ENCODE measurements at regions not wholly inside any gene's neighbourhood (a gene's known extent, or its start where the extent isn't known, plus 50 kb on each side); places are given as distances from the start of the nearest gene placed in this dataset.

GRCh38 chr16:72277749-72278148 is 105.8 kb upstream of the PMFBP1 start:
- no peak overlapping the region for H3K9ac ChIP-seq (ENCODE audit: insufficient read depth, low read length, poor library complexity, severe bottlenecking)
- H2AFZ ChIP-seq (ENCODE audit: insufficient read depth, low read depth, low read length, poor library complexity, severe bottlenecking) = no peak overlapping the region
- H3K27ac ChIP-seq (ENCODE audit: low read depth in 1 of 2, low read length in 2 of 2) = no peak overlapping the region
- H3K4me2 ChIP-seq (replicated peaks; ENCODE audit: extremely low read depth, low read length, poor library complexity, severe bottlenecking) = no peak overlapping the region
- Mint-ChIP-seq H3K9me3 (no peaks in the 10 kb centered on the region), H3K27me3 (ENCODE audit: low read depth in 3 of 3) (peaks cover 0 to 2% (median 0%) of the 10 kb centered on the region in 3 donors), H3K4me3 (no peak overlapping the region), H3K27ac (no peak overlapping the region), H3K4me1 (no peaks in the 10 kb centered on the region), H3K36me3 (peaks cover 0 to under 1% of the 10 kb centered on the region in 2 donors)
- no peaks in the 10 kb centered on the region for H3K9me3 ChIP-seq (replicated peaks in 1 of 2; ENCODE audit: control insufficient read depth in 1 of 2, insufficient read depth in 1 of 2, low read length in 2 of 2)
- H3K36me3 ChIP-seq (replicated peaks in 1 of 2; ENCODE audit: control insufficient read depth in 1 of 2, insufficient read depth in 2 of 2, low read length in 2 of 2) = no peaks in the 10 kb centered on the region
- TF ChIP-seq CTCF (IDR thresholded peaks at IDR 0.05) = no peak
- intact Hi-C loops (cut with micrococcal nuclease) = no loop called here
- no peaks in the 10 kb centered on the region for H3K27me3 ChIP-seq (ENCODE audit: control insufficient read depth in 2 of 2, insufficient read depth in 2 of 2, low read length in 2 of 2)
- H4K20me1 ChIP-seq (ENCODE audit: insufficient read depth, low read length) = no peaks in the 10 kb centered on the region
- no peak overlapping the region for H3K4me3 ChIP-seq (replicated peaks in 1 of 3; ENCODE audit: low read depth in 2 of 3, low read length in 3 of 3)
- no peak for DNase-seq
- H3K4me1 ChIP-seq (ENCODE audit: control insufficient read depth in 1 of 2, insufficient read depth in 2 of 2, low read length in 2 of 2) = no peaks in the 10 kb centered on the region
- 85% methylated on average over 2 of the region's 2 CpGs for WGBS (ENCODE audit: insufficient coverage)
- H3K79me2 ChIP-seq (ENCODE audit: insufficient read depth, low read length) = no peaks in the 10 kb centered on the region

- H3K4me3 ChIP-seq (replicated peaks in 1 of 3; ENCODE audit: low read depth in 2 of 3, low read length in 3 of 3) = no peak overlapping the region
- no peaks in the 10 kb centered on the region for H3K36me3 ChIP-seq (replicated peaks in 1 of 2; ENCODE audit: control insufficient read depth in 1 of 2, insufficient read depth in 2 of 2, low read length in 2 of 2)
- no peaks in the 10 kb centered on the region for H3K27me3 ChIP-seq (ENCODE audit: control insufficient read depth in 2 of 2, insufficient read depth in 2 of 2, low read length in 2 of 2)
- no peak overlapping the region for H3K27ac Mint-ChIP-seq
- H3K4me3 Mint-ChIP-seq = no peak overlapping the region
- TF ChIP-seq CTCF (IDR thresholded peaks at IDR 0.05) = no peak
- H3K27ac ChIP-seq (ENCODE audit: low read depth in 1 of 2, low read length in 2 of 2) = no peak overlapping the region
- no peaks in the 10 kb centered on the region for H3K9me3 ChIP-seq (replicated peaks in 1 of 2; ENCODE audit: control insufficient read depth in 1 of 2, insufficient read depth in 1 of 2, low read length in 2 of 2)
- H4K20me1 ChIP-seq (ENCODE audit: insufficient read depth, low read length) = no peaks in the 10 kb centered on the region
- H2AFZ ChIP-seq (ENCODE audit: insufficient read depth, low read depth, low read length, poor library complexity, severe bottlenecking) = no peak overlapping the region
- no peaks in the 10 kb centered on the region for H3K4me1 Mint-ChIP-seq
- H3K9me3 Mint-ChIP-seq = no peaks in the 10 kb centered on the region
- peaks cover 8% of the 10 kb centered on the region in 2 donors for H3K36me3 Mint-ChIP-seq
- 100% methylated on average over 3 of the region's 3 CpGs for whole genome bisulfite sequencing (ENCODE audit: insufficient coverage)
- no peaks in the 10 kb centered on the region for H3K4me1 ChIP-seq (ENCODE audit: control insufficient read depth in 1 of 2, insufficient read depth in 2 of 2, low read length in 2 of 2)
- intact Hi-C loops (cut with micrococcal nuclease) = no loop called here
- peaks cover 0 to 2% (median 0%) of the 10 kb centered on the region in 3 donors for H3K27me3 Mint-ChIP-seq (ENCODE audit: low read depth in 3 of 3)
- H3K9ac ChIP-seq (ENCODE audit: insufficient read depth, low read length, poor library complexity, severe bottlenecking) = no peak overlapping the region
- no peak overlapping the region for H3K4me2 ChIP-seq (replicated peaks; ENCODE audit: extremely low read depth, low read length, poor library complexity, severe bottlenecking)
- H3K79me2 ChIP-seq (ENCODE audit: insufficient read depth, low read length) = no peaks in the 10 kb centered on the region
- DNase-seq = no peak
Observed at GRCh38 chr16:72271699-72272240, 99.8 kb upstream of the PMFBP1 start.
